K562 (cell line): ENCODE measurements at regions not wholly inside any gene's neighbourhood (a gene's known extent, or its start where the extent isn't known, plus 50 kb on each side); places are given as distances from the start of the nearest gene placed in this dataset.

Source experiments
- CXXC5 ChIP-seq: fragments of 250-450 bp; sonication (Bioruptor Pico); IDR thresholded peaks from 2 replicates; pipeline ENCODE4 v1.8.0; 2022; ENCODE audit warnings: inconsistent platforms, mild to moderate bottlenecking, moderate library complexity
- DIDO1 ChIP-seq: fragments of 450-650 bp; IDR thresholded peaks from 2 replicates; pipeline ENCODE4 v1.6.1; 2016; ENCODE audit warnings: low read depth, missing biosample characterization, missing genetic modification characterization
- HNRNPL ChIP-seq: fragments of 200-400 bp; formaldehyde crosslinking; IDR thresholded peaks from 2 replicates; pipeline ENCODE4 v1.6.1; 2017; ENCODE audit warnings: low read depth, mild to moderate bottlenecking, low read length
- HSF4 ChIP-seq: fragments of 250-450 bp; sonication (Bioruptor Pico); IDR thresholded peaks from 2 replicates; pipeline ENCODE4 v2.1.2; 2022; ENCODE audit warnings: mild to moderate bottlenecking, moderate library complexity, borderline replicate concordance
- KAT7 ChIP-seq: sonication (generic); formaldehyde crosslinking; IDR thresholded peaks from 2 replicates; pipeline ENCODE4 v1.8.0; 2022; ENCODE audit warnings: missing genetic modification reagents, mild to moderate bottlenecking, borderline replicate concordance
- KLF13 ChIP-seq: fragments of 450-650 bp; IDR thresholded peaks from 2 replicates; pipeline ENCODE4 v1.6.1; 2016; ENCODE audit warnings: missing genetic modification characterization, low read depth, mild to moderate bottlenecking, missing compliant biosample characterization, moderate library complexity, borderline replicate concordance
- MGA ChIP-seq: fragments of 450-650 bp; IDR thresholded peaks from 2 replicates; pipeline ENCODE4 v1.6.1; 2016; ENCODE audit warnings: mild to moderate bottlenecking, moderate library complexity
- NFE2L1 ChIP-seq: fragments of 450-650 bp; IDR thresholded peaks from 2 replicates; pipeline ENCODE4 v1.6.1; 2016; ENCODE audit warnings: missing genetic modification characterization, low read depth, mild to moderate bottlenecking, missing compliant biosample characterization, moderate library complexity, borderline replicate concordance
- NR0B1 ChIP-seq: fragments of 450-650 bp; IDR thresholded peaks from one replicate; pipeline ENCODE4 v1.6.1; 2018; ENCODE audit warnings: mild to moderate bottlenecking, moderate library complexity; ENCODE audit not compliant: partially characterized antibody
- TFAP4 ChIP-seq: sonication (generic); formaldehyde crosslinking; IDR thresholded peaks from 2 replicates; pipeline ENCODE4 v1.8.0; 2022; ENCODE audit warnings: missing genetic modification reagents, mild to moderate bottlenecking, moderate library complexity, borderline replicate concordance
- ZBED1 ChIP-seq: IDR thresholded peaks from 2 replicates; pipeline ENCODE4 v1.6.1; 2014
- ZFP1 ChIP-seq: fragments of 450-650 bp; formaldehyde crosslinking; IDR thresholded peaks from 2 replicates; pipeline ENCODE4 v1.4.0; 2020; ENCODE audit warnings: mild to moderate bottlenecking, mixed read lengths
- ZNF165 ChIP-seq: fragments of 250-450 bp; sonication (Bioruptor Pico); IDR thresholded peaks from 2 replicates; pipeline ENCODE4 v1.4.0; 2020; ENCODE audit warnings: borderline replicate concordance

GRCh38 chr6:26204332-26205160 lies 117.3 kb downstream of the HFE start (continued):
- TF ChIP-seq MGA (peak; percentile 40; the same call in 1 of the 2 replicates), ZFP1 (CRISPR knock-in tag) (0 out of 2 replicates have a peak, but pooled peaks have one; percentile 25), HSF4 (CRISPR knock-in tag) (no peak), HNRNPL (peak; percentile 99), CXXC5 (peak; percentile 89), TFAP4 (CRISPR knock-in tag) (peak; percentile 80; the same call in 1 of the 2 replicates), KAT7 (peak; percentile 98; the same call in 1 of the 2 replicates), KLF13 (tag) (0 out of 2 replicates have a peak, but pooled peaks have one; percentile 66), DIDO1 (tag) (no peak), ZBED1 (peak; percentile 98), ZNF165 (peak; percentile 60; the same call in 1 of the 2 replicates), NFE2L1 (no peak), NR0B1 (no peak)
